ENCODE measurements at regions not wholly inside any gene's neighbourhood (a gene's known extent, or its start where the extent isn't known, plus 50 kb on each side); places are given as distances from the start of the nearest gene placed in this dataset.

DNA sequence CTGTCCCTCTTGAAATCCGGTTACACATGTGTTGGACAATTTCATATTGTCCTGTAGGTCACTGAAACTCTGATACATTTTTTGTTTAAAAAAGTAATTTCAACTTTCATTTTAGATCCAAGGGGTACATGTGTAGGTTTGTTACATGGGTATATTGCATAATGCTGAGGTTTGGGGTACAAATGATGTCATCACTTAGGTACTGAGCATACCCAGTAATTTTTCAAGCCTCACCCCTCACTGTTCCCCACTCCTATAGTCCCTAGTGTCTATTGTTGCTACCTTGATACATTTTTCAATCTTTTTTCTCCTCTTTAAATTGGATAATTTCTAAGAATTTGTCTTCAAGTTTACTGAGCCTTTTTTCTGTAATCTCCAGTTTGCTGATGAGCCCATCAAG lies 483.0 kb downstream of the DHX35 start:
- TF ChIP-seq, protein P1, sequence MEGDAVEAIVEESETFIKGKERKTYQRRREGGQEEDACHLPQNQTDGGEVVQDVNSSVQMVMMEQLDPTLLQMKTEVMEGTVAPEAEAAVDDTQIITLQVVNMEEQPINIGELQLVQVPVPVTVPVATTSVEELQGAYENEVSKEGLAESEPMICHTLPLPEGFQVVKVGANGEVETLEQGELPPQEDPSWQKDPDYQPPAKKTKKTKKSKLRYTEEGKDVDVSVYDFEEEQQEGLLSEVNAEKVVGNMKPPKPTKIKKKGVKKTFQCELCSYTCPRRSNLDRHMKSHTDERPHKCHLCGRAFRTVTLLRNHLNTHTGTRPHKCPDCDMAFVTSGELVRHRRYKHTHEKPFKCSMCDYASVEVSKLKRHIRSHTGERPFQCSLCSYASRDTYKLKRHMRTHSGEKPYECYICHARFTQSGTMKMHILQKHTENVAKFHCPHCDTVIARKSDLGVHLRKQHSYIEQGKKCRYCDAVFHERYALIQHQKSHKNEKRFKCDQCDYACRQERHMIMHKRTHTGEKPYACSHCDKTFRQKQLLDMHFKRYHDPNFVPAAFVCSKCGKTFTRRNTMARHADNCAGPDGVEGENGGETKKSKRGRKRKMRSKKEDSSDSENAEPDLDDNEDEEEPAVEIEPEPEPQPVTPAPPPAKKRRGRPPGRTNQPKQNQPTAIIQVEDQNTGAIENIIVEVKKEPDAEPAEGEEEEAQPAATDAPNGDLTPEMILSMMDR (conservative IDR thresholded peaks at IDR 0.05; ENCODE audit: low read depth in 2 of 2) = no peak
- no peak for TF ChIP-seq EZH2 (IDR thresholded peaks at IDR 0.05; ENCODE audit: low read depth, unreplicated experiment)
- TF ChIP-seq, protein P2, sequence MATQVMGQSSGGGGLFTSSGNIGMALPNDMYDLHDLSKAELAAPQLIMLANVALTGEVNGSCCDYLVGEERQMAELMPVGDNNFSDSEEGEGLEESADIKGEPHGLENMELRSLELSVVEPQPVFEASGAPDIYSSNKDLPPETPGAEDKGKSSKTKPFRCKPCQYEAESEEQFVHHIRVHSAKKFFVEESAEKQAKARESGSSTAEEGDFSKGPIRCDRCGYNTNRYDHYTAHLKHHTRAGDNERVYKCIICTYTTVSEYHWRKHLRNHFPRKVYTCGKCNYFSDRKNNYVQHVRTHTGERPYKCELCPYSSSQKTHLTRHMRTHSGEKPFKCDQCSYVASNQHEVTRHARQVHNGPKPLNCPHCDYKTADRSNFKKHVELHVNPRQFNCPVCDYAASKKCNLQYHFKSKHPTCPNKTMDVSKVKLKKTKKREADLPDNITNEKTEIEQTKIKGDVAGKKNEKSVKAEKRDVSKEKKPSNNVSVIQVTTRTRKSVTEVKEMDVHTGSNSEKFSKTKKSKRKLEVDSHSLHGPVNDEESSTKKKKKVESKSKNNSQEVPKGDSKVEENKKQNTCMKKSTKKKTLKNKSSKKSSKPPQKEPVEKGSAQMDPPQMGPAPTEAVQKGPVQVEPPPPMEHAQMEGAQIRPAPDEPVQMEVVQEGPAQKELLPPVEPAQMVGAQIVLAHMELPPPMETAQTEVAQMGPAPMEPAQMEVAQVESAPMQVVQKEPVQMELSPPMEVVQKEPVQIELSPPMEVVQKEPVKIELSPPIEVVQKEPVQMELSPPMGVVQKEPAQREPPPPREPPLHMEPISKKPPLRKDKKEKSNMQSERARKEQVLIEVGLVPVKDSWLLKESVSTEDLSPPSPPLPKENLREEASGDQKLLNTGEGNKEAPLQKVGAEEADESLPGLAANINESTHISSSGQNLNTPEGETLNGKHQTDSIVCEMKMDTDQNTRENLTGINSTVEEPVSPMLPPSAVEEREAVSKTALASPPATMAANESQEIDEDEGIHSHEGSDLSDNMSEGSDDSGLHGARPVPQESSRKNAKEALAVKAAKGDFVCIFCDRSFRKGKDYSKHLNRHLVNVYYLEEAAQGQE (IDR thresholded peaks at IDR 0.05; ENCODE audit: unreplicated experiment) = no peak
